Hippocampal formation (tissue), 2 donors: ENCODE measurements at regions not wholly inside any gene's neighbourhood (a gene's known extent, or its start where the extent isn't known, plus 50 kb on each side); places are given as distances from the start of the nearest gene placed in this dataset.

Experiments
- DNase-seq, 2 donors: peaks; one replicate each; lab custom pipeline; 2025; lab: John Stamatoyannopoulos, UW

GRCh38 chr3:168155303-168155702 is 59.6 kb upstream of the GOLIM4 start:
- DNase-seq: no peak

- no peak for DNase-seq
These were observed 58.4 kb upstream of the GOLIM4 start for GRCh38 chr3:168154089-168154488.

- no peak for DNase-seq
These were observed 56.4 kb upstream of the GOLIM4 start for GRCh38 chr3:168152149-168152548.
